GM18498 (cell line): ENCODE measurements at regions not wholly inside any gene's neighbourhood (a gene's known extent, or its start where the extent isn't known, plus 50 kb on each side); places are given as distances from the start of the nearest gene placed in this dataset.
"Not testable (repeated sequence)": the region's sequence is repeated elsewhere in the genome, so short reads cannot be mapped to it uniquely, and the experiment has no call there.

Experiments
- ATAC-seq: cut with Tn5 transposase; IDR thresholded peaks from one replicate; pipeline ENCODE4 v1.9.1; 2021; ENCODE audit warnings: mild to moderate bottlenecking, moderate library complexity; ENCODE audit not compliant: unreplicated experiment

DNA sequence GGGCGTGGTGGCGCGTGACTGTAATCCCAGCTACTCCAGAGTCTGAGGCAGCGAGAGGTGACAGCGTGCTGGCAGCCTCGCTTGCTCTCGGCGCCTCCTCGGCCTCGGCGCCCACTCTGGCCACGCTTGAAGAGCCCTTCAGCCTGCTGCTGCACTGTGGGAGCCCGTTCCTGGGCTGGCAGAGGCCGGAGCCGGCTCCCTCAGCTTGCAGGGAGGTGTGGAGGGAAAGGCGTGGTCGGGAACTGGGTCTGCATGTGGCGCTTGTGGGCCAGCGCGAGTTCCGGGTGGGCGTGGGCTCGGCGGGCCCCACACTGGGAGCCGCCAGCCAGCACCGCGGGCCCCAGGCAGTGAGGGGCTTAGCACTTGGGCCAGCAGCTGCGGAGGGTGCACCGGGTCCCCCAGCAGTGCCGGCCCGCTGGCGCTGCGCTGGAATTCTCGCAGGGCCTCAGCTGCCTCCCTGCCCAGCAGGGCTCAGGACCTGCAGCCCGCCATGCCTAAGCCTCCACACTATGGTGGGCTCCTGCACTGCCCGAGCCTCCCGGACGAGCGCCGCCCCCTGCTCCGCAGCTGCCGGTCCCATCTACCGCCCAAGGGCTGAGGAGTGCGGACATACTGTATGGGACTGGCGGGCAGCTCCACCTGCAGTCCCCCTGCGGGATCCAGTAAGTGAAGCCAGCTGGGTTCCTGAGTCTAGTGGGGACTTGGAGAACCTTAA, 1093.3 kb upstream of the CDH8 start:
- no peak for ATAC-seq

GRCh38 chr16:63119905-63120304, 1083.7 kb upstream of the CDH8 start:
- ATAC-seq, result not testable (repeated sequence)

GRCh38 chr16:63100082-63100481, 1063.8 kb upstream of the CDH8 start:
- ATAC-seq, result no peak

- ATAC-seq, result no peak
Measured at GRCh38 chr16:63096857-63097256, 1060.6 kb upstream of the CDH8 start.

DNA sequence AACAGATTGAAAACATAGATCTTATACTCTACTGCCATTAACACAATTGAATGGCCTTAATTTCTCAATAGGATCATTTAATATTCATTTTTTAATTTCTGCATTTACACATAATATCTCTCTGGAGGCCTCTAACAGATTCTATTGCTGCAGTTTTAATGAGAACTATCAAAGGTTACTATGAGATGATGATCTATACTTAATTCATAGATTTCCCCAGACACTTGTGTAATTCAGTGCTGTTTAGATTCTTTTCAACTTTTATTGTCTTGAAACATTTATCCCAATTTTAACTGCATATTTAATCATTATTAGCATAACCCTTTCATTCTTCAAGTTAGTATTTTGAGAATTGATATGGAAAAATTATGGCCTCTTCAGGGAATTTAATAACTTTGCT, 1056.5 kb upstream of the CDH8 start:
- no peak for ATAC-seq

- no peak for ATAC-seq
Measured at GRCh38 chr16:63082101-63082500, 1045.9 kb upstream of the CDH8 start.

- no peak for ATAC-seq
Measured at GRCh38 chr16:63080746-63081145, 1044.5 kb upstream of the CDH8 start.

GRCh38 chr16:63069047-63069446, 1032.8 kb upstream of the CDH8 start:
- ATAC-seq, result no peak

GRCh38 chr16:63067141-63067540, 1030.9 kb upstream of the CDH8 start:
- no peak for ATAC-seq

DNA sequence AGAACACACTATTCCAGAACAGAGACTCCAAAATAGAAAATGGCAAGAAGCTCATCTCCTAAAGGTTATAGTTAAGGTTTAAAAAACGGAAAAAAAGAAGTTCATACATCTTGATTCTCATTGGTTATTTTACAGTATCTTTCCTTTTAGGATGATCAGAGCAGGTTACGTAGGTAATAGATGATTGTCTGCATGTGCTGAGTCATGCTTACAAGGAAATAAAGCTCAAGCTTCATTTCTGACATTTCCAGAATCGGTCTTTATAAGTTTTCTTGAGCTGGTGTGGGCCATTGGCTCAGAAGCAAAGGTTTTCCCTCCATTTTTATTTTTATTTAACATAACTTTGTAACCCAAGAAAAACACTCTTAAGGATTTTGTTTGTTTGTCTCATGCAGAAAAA, 1030.3 kb upstream of the CDH8 start:
- ATAC-seq, result no peak

GRCh38 chr16:63061319-63061718, 1025.1 kb upstream of the CDH8 start:
- no peak for ATAC-seq

GRCh38 chr16:63059676-63060075, 1023.4 kb upstream of the CDH8 start:
- ATAC-seq, result no peak

GRCh38 chr16:63057341-63057740, 1021.1 kb upstream of the CDH8 start:
- ATAC-seq, result no peak

DNA sequence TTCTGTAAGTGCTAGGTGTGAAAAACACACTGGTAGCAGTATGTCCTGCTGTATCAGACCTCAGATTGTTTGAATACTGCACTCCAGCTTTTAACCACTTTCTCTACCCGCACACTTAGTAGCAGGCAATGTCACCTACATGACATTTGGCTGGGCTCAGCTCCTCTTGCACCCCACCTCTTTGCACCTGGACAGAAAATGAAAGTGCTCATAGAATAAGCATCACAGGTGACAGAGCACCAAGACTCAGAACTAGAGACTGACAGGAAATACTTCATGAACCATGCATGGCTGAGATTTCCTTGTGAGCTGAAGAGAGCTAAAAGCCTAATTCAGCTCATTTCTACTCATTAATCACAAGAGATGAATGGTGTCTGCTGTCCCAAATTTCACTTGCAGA, 1014.2 kb upstream of the CDH8 start:
- no peak for ATAC-seq

- ATAC-seq, result no peak
Measured at GRCh38 chr16:63038397-63039106, 1002.3 kb upstream of the CDH8 start.

- ATAC-seq, result no peak
Measured at GRCh38 chr16:63037761-63038396, 1001.6 kb upstream of the CDH8 start.

DNA sequence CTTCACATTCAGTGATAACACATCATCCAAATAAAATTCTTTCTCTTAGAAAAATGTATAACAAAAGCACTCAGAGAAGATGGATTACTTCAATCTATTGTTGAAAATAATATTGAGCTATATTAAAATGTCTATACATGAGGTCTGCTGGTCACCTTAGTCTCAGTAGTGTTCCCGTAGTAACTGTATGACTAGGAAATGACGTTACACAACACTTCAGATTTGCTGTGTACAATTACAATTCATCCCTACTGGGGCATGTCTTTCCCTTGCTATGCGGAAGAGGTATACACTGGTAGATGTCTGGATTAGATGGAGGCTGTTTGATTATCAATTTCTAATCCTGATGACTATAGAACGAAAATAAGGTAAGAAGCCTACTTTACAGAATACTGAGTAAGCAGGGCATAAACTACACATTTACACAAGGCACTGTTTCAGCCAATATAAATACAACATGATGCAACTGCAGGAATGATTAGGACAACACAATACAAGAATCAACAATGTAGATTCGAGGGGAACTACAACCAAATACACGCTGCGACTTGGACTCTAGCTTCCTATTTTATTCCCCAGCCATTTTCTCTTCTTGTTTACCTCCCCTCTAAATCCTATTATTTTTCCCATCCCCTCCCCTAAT, 982.5 kb upstream of the CDH8 start:
- no peak for ATAC-seq

DNA sequence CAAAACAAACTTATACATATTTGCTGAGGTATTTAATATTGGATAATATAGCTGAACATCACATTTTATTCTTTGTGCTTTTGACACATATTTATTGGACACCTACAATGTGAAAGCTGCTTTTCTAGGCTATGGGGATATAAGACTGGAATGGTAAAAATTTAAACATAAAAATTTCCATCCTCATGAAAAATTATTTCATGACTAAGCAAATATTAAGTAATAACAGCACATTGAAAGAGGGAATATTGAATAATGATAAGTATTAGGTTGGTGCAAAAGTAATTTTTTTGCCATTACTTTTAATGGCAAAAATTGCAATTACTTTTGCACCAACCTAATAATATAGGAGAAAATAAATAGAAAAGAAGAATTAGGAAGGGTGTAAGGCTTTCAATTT, 972.5 kb upstream of the CDH8 start:
- no peak for ATAC-seq

DNA sequence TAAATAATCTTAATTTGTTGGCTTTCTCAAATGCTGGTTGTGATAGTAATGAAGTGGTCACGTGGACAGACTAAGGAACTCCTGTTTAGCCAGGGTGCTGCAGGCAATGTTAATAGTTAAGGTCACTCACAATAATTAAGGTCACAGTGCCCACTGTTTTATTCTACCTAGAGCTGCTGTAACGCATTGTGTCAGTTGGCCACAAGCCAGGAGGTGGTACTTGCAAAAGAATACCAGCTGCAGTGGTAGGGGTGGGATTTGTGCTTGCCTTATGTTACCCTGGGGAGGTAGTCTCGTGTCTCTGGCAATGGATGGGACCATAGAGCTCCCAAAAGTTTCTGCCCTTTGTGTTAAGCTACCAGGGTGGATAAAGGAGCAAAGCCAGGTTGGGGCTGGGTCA, 969.1 kb upstream of the CDH8 start:
- no peak for ATAC-seq

DNA sequence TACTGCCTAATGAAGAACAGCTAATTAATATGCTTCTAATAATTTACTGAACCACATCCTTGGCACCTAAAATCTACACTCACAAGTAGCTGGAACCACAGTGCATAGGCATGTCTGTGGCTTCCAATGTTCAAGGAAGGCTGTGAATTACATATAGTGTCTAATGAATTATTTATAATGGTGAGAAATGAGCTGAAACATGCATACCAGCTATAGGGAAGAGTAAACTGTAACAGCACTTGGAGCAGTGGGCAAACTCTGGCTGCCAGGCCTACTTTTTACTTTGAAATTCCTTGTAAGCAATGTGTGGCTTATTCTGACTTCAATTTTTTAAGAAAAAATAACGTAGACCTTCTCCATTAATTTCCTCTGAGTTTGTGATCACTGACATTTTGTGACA, 953.2 kb upstream of the CDH8 start:
- no peak for ATAC-seq

- ATAC-seq, result no peak
Measured at GRCh38 chr16:62985722-62986121, 949.5 kb upstream of the CDH8 start.

DNA sequence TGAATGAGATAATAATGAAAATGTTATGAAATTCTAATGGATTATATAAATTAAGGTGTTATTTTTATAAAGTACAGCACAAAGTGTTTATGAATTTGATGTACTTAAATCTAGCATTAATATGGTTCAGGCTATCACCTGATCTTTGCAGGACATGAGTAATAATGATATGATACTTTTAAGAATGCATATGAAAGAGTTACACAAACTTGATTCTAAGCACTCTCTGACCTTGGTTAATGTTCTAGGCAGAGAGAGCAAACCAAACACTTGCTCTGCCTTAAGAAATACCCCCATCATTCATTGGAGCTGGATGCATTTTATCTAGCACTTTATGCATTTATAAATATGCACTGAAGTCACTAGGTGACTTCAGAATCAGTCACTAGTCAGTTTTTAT, 942.2 kb upstream of the CDH8 start:
- no peak for ATAC-seq
